LHCN-M2 (cell line): ENCODE measurements at regions not wholly inside any gene's neighbourhood (a gene's known extent, or its start where the extent isn't known, plus 50 kb on each side); places are given as distances from the start of the nearest gene placed in this dataset.

Source experiments
- DNase-seq: peaks from one replicate; pipeline ENCODE4 v3.0.0-alpha.2; 2012; ENCODE audit warnings: low read depth

GRCh38 chr15:46231786-46232185, 597.0 kb downstream of the SQOR start:
- no peak for DNase-seq

- DNase-seq = no peak
These were observed 597.6 kb downstream of the SQOR start for GRCh38 chr15:46232471-46232870.

DNA sequence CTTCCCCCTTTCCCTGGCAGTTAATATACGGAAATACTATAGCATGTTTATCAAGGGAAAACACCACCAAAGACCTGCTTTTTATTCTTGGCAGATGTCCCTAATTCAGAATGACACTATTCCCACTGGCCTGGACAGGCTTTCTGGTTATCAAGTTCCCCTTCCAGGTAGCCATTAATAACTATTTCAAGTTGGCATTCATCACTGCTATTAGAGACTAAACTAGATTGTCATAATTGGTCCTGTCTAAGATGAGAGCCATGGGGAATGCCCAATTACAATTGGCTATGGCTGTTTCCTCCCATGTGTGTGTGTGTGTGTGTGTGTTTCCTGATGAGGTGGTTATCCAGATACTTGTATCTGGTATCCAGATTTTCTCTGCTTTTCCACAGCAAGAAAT, 608.1 kb downstream of the SQOR start:
- no peak for DNase-seq

GRCh38 chr15:46251903-46252302, 617.1 kb downstream of the SQOR start:
- no peak for DNase-seq

GRCh38 chr15:46258056-46258455, 623.2 kb downstream of the SQOR start:
- DNase-seq = no peak

DNA sequence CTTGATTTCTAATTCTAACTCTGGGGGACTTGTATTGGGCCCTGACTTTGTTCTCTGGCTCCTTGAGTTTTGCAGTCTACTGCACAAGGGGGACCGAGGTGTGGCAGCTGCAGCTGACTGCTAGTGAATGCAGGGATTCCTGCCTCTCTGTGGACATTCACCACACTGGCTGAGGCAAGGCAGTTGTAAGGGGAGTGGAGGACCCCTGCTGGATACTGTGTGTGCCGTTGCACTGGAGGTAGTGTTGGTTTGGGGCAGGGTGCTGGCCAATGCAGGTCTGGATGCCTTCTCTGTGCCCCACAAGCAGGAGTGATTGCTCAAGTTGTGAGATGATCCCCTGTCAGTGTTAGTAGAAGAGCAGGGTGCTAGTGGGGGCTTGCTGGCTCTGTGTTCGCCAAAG, 626.1 kb downstream of the SQOR start:
- no peak for DNase-seq

- DNase-seq = no peak
These were observed 631.0 kb downstream of the SQOR start for GRCh38 chr15:46265664-46266347.

DNA sequence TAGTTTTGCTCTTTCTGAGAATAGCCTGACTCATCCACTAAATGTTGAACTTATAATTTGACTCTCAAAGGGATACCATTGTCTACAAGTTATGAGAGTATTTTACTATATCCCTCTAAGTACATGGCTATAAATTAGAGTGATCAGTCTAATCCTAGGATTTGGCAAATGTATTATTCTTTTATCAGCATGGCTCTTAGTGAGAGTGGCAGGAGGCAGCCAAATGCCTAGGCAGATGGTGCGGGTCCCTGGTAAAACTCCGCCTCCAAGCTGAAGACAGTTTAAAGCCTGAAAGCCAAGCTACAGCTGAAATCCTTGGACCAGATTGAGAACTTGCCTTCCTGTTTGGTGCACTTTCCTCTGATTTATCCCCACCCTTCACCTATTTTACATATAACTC, 631.8 kb downstream of the SQOR start:
- no peak for DNase-seq

DNA sequence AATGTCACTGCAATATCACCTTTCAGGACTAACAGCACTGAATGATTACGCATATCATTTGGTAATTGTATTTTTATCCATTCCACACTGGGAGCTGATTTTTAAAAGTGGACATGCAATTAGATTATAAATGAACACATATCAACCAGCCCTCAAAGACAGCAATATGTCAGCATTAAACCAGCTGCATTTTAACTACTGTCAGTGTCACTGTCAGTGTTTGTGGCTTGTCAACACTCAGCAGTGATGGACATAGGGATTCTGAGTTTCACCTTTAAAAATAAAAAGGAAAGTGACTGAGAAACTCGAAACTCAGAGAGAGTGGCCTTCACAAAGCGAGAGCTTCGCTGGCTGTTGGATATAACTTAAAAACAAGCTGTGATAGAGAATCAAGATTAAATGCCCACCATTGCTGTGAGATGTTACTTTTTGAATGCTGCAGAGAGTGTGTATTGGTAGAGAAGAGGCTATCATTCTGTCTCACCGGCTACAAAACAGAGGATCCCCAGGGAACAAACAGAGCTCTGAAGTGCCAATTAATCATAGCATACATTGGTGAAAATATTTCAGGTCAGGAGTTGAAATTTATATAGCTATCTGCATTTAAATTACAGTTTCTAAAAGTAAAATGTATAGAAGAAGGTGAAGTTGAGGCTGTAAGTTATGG, 635.8 kb downstream of the SQOR start:
- no peak for DNase-seq

- DNase-seq = no peak
These were observed 640.9 kb downstream of the SQOR start for GRCh38 chr15:46275701-46276100.

DNA sequence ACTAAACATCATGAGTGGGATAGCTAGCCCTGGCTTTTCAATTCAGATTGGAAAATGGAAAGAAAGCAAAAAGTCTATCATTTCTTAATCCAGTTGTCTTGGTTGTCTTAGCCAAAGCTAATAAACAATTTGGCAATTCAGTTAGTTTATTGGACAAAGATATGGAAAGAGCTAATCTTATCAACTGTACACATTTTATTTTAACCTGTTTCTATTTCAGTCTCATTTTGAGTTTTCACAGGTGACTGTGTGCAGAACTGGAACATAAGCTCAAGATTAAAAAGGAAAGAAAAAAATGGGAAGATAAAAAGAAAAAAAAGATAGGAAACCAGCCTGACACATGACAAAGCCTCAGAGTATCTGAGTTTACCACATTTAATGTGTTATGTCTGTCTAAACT, 642.6 kb downstream of the SQOR start:
- no peak for DNase-seq

DNA sequence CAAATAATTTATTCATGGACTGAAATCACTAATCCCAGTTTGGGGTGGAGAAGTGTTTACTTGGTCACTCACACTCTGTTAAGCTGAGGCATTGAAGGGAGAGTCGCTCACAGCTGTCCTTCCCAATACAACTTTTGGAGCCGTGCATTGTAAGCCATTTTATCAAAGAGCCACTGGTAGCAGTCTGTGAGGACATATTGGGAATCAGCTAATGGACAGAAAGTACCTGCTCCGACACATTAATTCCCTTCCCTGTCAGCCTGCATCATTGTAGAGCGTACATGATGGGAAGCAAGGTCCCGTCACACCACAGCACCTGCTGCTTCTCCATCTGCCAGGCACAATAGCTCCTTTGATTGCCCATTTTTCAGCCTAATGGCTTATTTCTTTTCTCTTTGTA, 643.2 kb downstream of the SQOR start:
- DNase-seq = no peak

- DNase-seq = no peak
These were observed 643.8 kb downstream of the SQOR start for GRCh38 chr15:46278486-46279090.

DNA sequence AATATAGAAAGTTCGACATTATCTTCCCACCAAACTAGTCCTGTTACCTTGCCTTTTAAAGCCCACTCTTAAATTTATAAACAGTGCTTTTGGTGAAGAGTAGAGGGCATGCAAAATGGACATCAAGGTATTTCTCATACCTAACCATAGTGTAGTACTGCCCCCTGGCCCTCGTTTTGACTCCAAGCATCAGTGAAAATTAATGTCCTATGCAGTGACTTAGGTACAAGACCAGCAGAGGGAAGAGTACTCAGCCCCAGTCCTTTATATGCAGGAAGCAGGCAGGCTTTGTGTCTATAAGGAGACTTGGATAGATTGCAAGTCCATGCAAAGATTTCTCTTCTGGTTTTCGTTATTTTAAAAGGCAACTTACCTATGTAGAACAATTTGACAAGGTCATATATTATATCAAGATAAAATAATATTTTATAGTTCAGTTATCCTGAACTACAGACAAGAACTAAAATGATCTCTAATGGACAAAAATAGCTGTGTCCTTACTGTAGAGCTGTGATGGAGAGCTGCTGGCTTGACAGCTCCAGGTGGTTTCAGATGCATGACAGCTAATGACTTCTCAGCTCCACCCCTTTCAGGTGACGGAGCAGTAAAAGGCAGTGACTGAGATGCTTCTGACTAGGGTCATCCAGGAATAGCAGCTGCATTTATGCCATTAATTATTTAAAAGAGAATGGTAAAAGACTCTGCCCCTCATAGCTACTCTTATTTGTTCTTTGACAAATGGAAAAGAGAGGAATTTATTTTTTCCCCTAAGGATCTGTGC, 646.1 kb downstream of the SQOR start:
- no peak for DNase-seq

GRCh38 chr15:46293550-46293949, 658.7 kb downstream of the SQOR start:
- DNase-seq = no peak

GRCh38 chr15:46296002-46296401, 661.2 kb downstream of the SQOR start:
- no peak for DNase-seq

DNA sequence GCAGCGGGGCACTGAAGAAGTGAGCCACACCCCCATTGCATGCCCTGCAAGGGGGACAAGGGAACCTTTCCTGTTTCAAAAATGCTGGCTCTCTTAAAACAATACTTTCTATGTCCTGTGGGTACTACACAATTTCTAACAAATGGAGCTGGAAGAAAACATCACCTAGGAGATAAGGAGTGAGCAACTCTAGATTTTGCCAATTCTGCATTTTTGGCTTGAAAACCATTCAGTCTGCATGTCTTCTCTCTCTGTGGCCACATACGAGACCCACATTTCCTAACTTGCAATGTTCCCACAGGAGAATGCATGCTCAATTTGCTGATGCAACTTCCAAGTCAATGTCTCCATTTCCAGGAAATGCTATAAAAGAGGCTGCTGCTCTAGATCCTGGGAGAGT, 662.0 kb downstream of the SQOR start:
- no peak for DNase-seq

DNA sequence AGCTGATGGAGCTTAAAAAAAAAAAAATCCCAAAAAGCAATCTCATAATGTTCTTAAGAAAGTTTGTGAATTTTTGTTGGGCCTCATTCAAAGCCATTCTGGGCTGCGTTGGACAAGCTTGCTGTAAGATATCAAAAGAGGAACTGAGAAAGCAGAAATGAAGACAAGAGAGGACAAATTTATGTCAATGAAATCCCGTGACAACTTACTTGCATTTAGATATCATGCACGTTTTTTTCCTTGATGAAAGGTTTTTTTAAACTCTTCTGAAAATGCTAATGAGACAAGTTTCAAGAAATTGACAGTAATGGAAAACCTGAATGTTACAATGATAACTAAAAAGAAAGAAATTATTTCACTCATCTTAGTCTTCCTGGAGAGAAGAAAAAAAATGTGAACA, 662.9 kb downstream of the SQOR start:
- no peak for DNase-seq

GRCh38 chr15:46300716-46301115, 665.9 kb downstream of the SQOR start:
- no peak for DNase-seq

DNA sequence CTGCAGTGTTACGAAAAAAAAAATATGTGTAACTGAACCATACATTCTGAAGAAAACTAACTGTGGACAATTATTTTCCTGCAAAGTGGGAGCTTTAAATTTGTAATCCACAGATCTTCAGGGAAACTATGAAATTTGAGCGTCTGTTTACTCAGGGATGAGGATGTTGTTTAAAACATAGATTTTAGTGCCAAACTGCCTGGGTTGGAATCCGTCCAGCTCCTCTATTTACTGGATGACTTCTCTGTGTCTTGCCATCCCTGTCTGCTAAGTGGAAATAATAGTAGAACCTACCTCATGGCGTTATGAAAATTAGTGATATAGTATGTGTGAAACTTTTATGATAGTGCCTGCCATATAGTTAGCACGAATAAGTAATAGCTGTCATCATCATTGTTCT, 666.5 kb downstream of the SQOR start:
- DNase-seq = no peak

DNA sequence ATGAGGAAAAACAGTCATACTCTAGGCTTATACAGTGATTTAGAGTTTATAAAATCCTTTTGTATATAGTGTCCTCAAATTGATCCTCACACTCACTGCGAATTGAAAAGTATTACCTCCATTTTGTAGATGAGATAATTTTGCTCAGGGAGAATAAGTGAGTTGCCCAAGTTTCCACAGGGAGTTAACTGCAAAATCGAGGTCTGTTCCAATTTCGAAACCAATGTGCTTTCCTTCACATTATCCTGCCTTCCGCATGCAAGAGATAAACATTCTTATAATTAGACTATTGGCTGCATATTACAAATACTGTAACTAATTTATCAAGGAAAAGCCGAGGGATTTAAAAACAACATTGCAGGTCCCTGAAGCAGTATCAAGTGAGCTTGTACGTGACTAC, 667.0 kb downstream of the SQOR start:
- DNase-seq = no peak

DNA sequence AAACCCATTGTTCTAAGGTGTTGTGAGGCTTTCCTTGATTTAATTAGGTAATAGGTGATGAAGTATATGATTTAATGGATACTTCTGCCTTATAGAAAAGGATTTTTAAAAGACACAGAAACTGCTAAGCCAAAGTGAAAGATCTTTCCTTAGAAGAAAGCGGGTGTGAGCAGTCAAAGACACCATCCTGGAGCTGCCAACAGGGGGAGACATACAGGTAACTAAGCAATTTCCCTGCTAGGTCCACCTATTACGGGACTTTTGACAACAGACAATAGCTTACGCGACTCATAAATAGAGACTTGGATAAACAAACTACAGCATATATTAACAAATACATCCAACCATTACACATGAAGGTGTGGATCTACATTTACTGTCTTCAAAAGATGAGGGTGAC, 669.5 kb downstream of the SQOR start:
- no peak for DNase-seq
